IMR-90 (cell line): ENCODE measurements at regions not wholly inside any gene's neighbourhood (a gene's known extent, or its start where the extent isn't known, plus 50 kb on each side); places are given as distances from the start of the nearest gene placed in this dataset.

ENCODE experiments used
- ATAC-seq: fragments of 200-7000 bp; cut with Tn5 transposase; 2 replicates; pipeline ENCODE4 v1.9.1; 2020; ENCODE audit warnings: low read depth, mild to moderate bottlenecking, moderate library complexity
- BruUV-seq: library from RNA; stranded (reverse); fragments of 400-500 nt; replicated peaks from 2 replicates; lab custom pipeline; 2021; lab: Mats Ljungman, UMichigan
- CTCF ChIA-PET: fragments of 300-600 bp; formaldehyde crosslinking; extraction: SDS; loops from one replicate; lab custom pipeline; 2021; ENCODE audit warnings: antibody characterized with exemption; lab: Yijun Ruan, JAX
- POLR2A ChIA-PET: fragments of 300-600 bp; sonication (Branson Sonifier 250); formaldehyde crosslinking; loops from one replicate; lab custom pipeline; 2022; ENCODE audit warnings: antibody characterized with exemption; ENCODE audit not compliant: unreplicated experiment; lab: Charles Lee
- DNase-seq: peaks from one replicate; pipeline ENCODE4 v3.0.0; 2013
- H2AFZ ChIP-seq: replicated peaks from 2 replicates; pipeline ENCODE3; 2013; ENCODE audit warnings: low read length, mild to moderate bottlenecking; ENCODE audit not compliant: poor library complexity
- H2AK5ac ChIP-seq: 2 replicates; pipeline ENCODE4 v1.6.1; 2013; ENCODE audit warnings: low read depth, low read length, inconsistent platforms
- H2AK9ac ChIP-seq: replicated peaks from 2 replicates; pipeline ENCODE3; 2013; ENCODE audit warnings: mild to moderate bottlenecking, low read depth, low read length, moderate library complexity; ENCODE audit not compliant: poor library complexity
- H2BK120ac ChIP-seq: 2 replicates; pipeline ENCODE4 v1.6.1; 2013; ENCODE audit warnings: low read depth, low read length, inconsistent platforms
- H2BK15ac ChIP-seq: 3 replicates; pipeline ENCODE4 v1.6.1; 2013; ENCODE audit warnings: low read depth, low read length, inconsistent platforms
- H2BK20ac ChIP-seq: 2 replicates; pipeline ENCODE4 v1.6.1; 2013; ENCODE audit warnings: low read depth, mild to moderate bottlenecking, inconsistent platforms, low read length, moderate library complexity
- H2BK5ac ChIP-seq: 2 replicates; pipeline ENCODE4 v1.6.1; 2013; ENCODE audit warnings: mild to moderate bottlenecking, low read depth, low read length, inconsistent platforms; ENCODE audit not compliant: poor library complexity, severe bottlenecking
- H3K14ac ChIP-seq: replicated peaks from 2 replicates; pipeline ENCODE4 v1.6.1; 2013; ENCODE audit warnings: low read depth, low read length, inconsistent platforms
- H3K18ac ChIP-seq: 2 replicates; pipeline ENCODE4 v1.6.1; 2013; ENCODE audit warnings: low read depth, low read length, control low read depth
- H3K23ac ChIP-seq: 2 replicates; pipeline ENCODE4 v1.6.1; 2013; ENCODE audit warnings: low read depth, low read length, inconsistent platforms
- H3K27ac ChIP-seq: 2 replicates; pipeline ENCODE4 v1.5.1; 2013; ENCODE audit warnings: mild to moderate bottlenecking, control low read depth, low read length; ENCODE audit not compliant: insufficient read depth
- H3K27me3 ChIP-seq: 2 replicates; pipeline ENCODE4 v1.6.1; 2013; ENCODE audit warnings: low read length; ENCODE audit not compliant: control insufficient read depth, insufficient read depth
- H3K36me3 ChIP-seq: 2 replicates; pipeline ENCODE4 v1.6.1; 2013; ENCODE audit warnings: low read length, mixed read lengths; ENCODE audit not compliant: control insufficient read depth, insufficient read depth
- H3K4ac ChIP-seq: 2 replicates; pipeline ENCODE4 v1.6.1; 2013; ENCODE audit warnings: low read depth, low read length, inconsistent platforms
- H3K4me1 ChIP-seq: 2 replicates; pipeline ENCODE4 v1.6.1; 2013; ENCODE audit warnings: low read length, mixed read lengths; ENCODE audit not compliant: control insufficient read depth, insufficient read depth
- H3K4me2 ChIP-seq: 2 replicates; pipeline ENCODE4 v1.6.1; 2013; ENCODE audit warnings: low read depth, mild to moderate bottlenecking, control low read depth, low read length, moderate library complexity
- H3K4me3 ChIP-seq: 2 replicates; pipeline ENCODE4 v1.5.1; 2013; ENCODE audit warnings: low read depth, mild to moderate bottlenecking, control low read depth, low read length, moderate library complexity; ENCODE audit not compliant: insufficient read depth
- H3K56ac ChIP-seq: 2 replicates; pipeline ENCODE4 v1.6.1; 2013; ENCODE audit warnings: low read length, inconsistent platforms; ENCODE audit not compliant: insufficient read depth; ENCODE audit errors: extremely low read depth
- H3K79me1 ChIP-seq, 2 experiments: 2 replicates each; pipeline ENCODE4 v1.6.1; 2013; ENCODE audit warnings: low read length in 2 of 2, inconsistent platforms in 1 of 2, low read depth in 1 of 2
- H3K9ac ChIP-seq: 2 replicates; pipeline ENCODE4 v1.6.1; 2013; ENCODE audit warnings: low read depth, low read length, control low read depth
- H3K9me1 ChIP-seq: 2 replicates; pipeline ENCODE4 v1.6.1; 2013; ENCODE audit warnings: low read length, inconsistent platforms; ENCODE audit not compliant: insufficient read depth
- H3K9me3 ChIP-seq: 2 replicates; pipeline ENCODE4 v1.6.1; 2013; ENCODE audit warnings: low read length; ENCODE audit not compliant: control insufficient read depth, insufficient read depth
- H4K20me1 ChIP-seq: 2 replicates; pipeline ENCODE4 v1.6.1; 2013; ENCODE audit warnings: low read length, inconsistent platforms; ENCODE audit not compliant: insufficient read depth
- H4K5ac ChIP-seq: 2 replicates; pipeline ENCODE4 v1.6.1; 2013; ENCODE audit warnings: mild to moderate bottlenecking, low read depth, low read length, control low read depth
- H4K8ac ChIP-seq, 2 experiments: 2 replicates each; pipeline ENCODE4 v1.6.1; 2013; ENCODE audit warnings: low read depth in 2 of 2, low read length in 2 of 2, control low read depth in 1 of 2, inconsistent platforms in 1 of 2
- H4K91ac ChIP-seq: 2 replicates; pipeline ENCODE4 v1.6.1; 2013; ENCODE audit warnings: low read depth, low read length, inconsistent platforms; ENCODE audit not compliant: insufficient read depth
- CTCF ChIP-seq: conservative IDR thresholded peaks from 2 replicates; pipeline ENCODE4 v1.5.1; 2012; ENCODE audit warnings: mild to moderate bottlenecking, low read depth, low read length, improper control_type of control experiment
- MAZ ChIP-seq: IDR thresholded peaks from 2 replicates; pipeline ENCODE4 v1.6.1; 2012; ENCODE audit warnings: low read depth, mild to moderate bottlenecking, low read length, improper control_type of control experiment, moderate library complexity, borderline replicate concordance
- RAD21 ChIP-seq: IDR thresholded peaks from 2 replicates; pipeline ENCODE4 v1.6.1; 2012; ENCODE audit warnings: low read length, improper control_type of control experiment
- SMC3 ChIP-seq: fragments of 150-350 bp; IDR thresholded peaks from 2 replicates; pipeline ENCODE4 v1.6.1; 2016; ENCODE audit warnings: low read depth, mild to moderate bottlenecking, antibody characterized with exemption, low read length, moderate library complexity
- dilution Hi-C: fragments of 300-500 bp; cut with HindIII; formaldehyde crosslinking; loops from one replicate; pipeline ENCODE4 v1.14.3; 2018; ENCODE audit warnings: low sequenced_read_pairs; ENCODE audit not compliant: unreplicated experiment
- in situ Hi-C: fragments of 300-500 bp; cut with MboI; formaldehyde crosslinking; loops from 3 replicates; pipeline ENCODE4 v1.14.3; 2019; ENCODE audit warnings: low sequenced_read_pairs, inconsistent platforms, mixed read lengths
- intact Hi-C: fragments of 100-400 bp; cut with micrococcal nuclease; formaldehyde crosslinking; loops from 2 replicates; pipeline ENCODE4 v1.10.0; 2022

GRCh38 chr6:145139895-145140294, 595.4 kb downstream of the EPM2A start:
- H2BK5ac ChIP-seq: no peak overlapping the region
- H4K91ac ChIP-seq: no peak overlapping the region
- H3K4ac ChIP-seq: no peak overlapping the region
- no peak overlapping the region for H3K18ac ChIP-seq
- H3K56ac ChIP-seq: no peak overlapping the region
- no peak overlapping the region for H3K27ac ChIP-seq
- in situ Hi-C loops: loop anchor here (10.0 kb wide), 1 partner anchor 555 kb away; no protein-coding TSS in a partner anchor
- no TSS peak for BruUV-seq
- no peak overlapping the region for H3K23ac ChIP-seq
- H2AK5ac ChIP-seq: no peak overlapping the region
- no peak overlapping the region for H3K4me2 ChIP-seq
- H2AFZ ChIP-seq: no peak overlapping the region
- no peak for TF ChIP-seq MAZ
- TF ChIP-seq SMC3: no peak
- no peak for TF ChIP-seq CTCF
- TF ChIP-seq RAD21: no peak
- DNase-seq: no peak
- dilution Hi-C loops: no loop called here
- H3K36me3 ChIP-seq: no peaks in the 10 kb centered on the region
- 0 out of 2 replicates have a peak, but pooled peaks cover 1% of the 10 kb centered on the region for H3K4me1 ChIP-seq
- intact Hi-C loops: loop anchor here (5.0 kb wide), 2 partner anchors 203 to 492 kb away; no protein-coding TSS in a partner anchor
- H3K4me3 ChIP-seq: no peak overlapping the region
- H2BK20ac ChIP-seq: no peak overlapping the region
- ChIA-PET CTCF (no interaction called here), POLR2A (no interaction called here)
- H4K5ac ChIP-seq: no peak overlapping the region
- no peak overlapping the region for H3K9ac ChIP-seq
- no peaks in the 10 kb centered on the region for H3K9me3 ChIP-seq
- no peaks in the 10 kb centered on the region for H4K20me1 ChIP-seq
- ATAC-seq: no peak
- H3K9me1 ChIP-seq: no peaks in the 10 kb centered on the region; the same call in 1 of the 2 replicates
- H2AK9ac ChIP-seq: no peak overlapping the region
- H3K79me1 ChIP-seq: no peaks in the 10 kb centered on the region
- H2BK120ac ChIP-seq: no peak overlapping the region
- no peaks in the 10 kb centered on the region for H3K27me3 ChIP-seq
- no peak overlapping the region for H3K14ac ChIP-seq
- H2BK15ac ChIP-seq: no peak overlapping the region
- H4K8ac ChIP-seq: no peak overlapping the region
